AG09309 (cell line): ENCODE measurements at regions not wholly inside any gene's neighbourhood (a gene's known extent, or its start where the extent isn't known, plus 50 kb on each side); places are given as distances from the start of the nearest gene placed in this dataset.

ENCODE experiments used
- DNase-seq: peaks from one replicate; pipeline ENCODE4 v3.0.0-alpha.2; 2010; ENCODE audit warnings: low read depth
- H3K4me3 ChIP-seq: 2 replicates; pipeline ENCODE4 v1.5.1; 2011; ENCODE audit warnings: mild to moderate bottlenecking, low read depth, low read length, moderate library complexity; ENCODE audit not compliant: control insufficient read depth
- TF ChIP-seq, protein P1 (sequence below): IDR thresholded peaks from 2 replicates; pipeline ENCODE4 v1.5.1; 2011; ENCODE audit warnings: mild to moderate bottlenecking, low read depth, low read length, inconsistent platforms; ENCODE audit not compliant: insufficient read depth, control insufficient read depth; ENCODE audit errors: missing control alignments

DNA sequence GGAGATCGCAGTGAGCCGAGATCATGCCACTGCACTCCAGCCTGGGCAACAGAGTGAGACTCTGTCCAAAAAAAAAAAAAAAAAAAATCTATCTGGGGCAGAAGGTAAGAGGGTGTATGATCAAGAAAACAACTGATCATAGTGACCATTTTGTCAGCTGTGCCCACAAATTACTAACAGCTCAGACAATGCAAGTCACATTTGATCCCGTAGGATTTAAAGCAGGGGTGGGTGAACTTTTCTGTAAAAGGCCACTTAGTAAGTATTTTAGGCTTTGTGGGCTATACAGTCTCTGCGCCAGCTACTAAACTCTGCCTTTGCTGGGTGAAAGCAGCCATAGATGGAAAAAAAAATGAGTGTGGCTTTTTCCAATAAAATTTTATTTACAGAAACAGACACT is 57.6 kb upstream of the ABI3BP start:
- DNase-seq, result no peak
- TF ChIP-seq, protein P1, sequence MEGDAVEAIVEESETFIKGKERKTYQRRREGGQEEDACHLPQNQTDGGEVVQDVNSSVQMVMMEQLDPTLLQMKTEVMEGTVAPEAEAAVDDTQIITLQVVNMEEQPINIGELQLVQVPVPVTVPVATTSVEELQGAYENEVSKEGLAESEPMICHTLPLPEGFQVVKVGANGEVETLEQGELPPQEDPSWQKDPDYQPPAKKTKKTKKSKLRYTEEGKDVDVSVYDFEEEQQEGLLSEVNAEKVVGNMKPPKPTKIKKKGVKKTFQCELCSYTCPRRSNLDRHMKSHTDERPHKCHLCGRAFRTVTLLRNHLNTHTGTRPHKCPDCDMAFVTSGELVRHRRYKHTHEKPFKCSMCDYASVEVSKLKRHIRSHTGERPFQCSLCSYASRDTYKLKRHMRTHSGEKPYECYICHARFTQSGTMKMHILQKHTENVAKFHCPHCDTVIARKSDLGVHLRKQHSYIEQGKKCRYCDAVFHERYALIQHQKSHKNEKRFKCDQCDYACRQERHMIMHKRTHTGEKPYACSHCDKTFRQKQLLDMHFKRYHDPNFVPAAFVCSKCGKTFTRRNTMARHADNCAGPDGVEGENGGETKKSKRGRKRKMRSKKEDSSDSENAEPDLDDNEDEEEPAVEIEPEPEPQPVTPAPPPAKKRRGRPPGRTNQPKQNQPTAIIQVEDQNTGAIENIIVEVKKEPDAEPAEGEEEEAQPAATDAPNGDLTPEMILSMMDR, result no peak

DNA sequence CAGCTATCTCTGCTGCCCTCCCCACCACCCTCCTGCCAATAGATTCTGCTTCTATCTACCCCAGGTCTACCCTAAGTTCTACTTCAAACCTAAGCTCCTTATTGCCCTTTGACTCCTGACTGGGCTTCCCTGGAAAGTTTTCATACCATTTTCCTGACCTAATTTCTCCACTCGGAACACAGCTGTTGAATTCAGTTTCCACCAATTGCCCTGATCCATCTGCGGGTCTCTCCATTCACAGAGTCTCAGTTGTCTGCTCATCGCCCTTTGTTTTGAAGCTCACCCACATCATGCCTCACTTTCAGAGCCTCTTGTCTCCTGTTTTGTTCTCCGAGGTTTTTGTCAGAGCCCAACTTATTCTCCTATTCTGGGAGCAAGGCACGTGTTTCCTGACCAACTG is 56.8 kb upstream of the ABI3BP start:
- TF ChIP-seq, protein P1, result no peak
- no peak for DNase-seq
- H3K4me3 ChIP-seq, result no peak overlapping the region

More for the DNA sequence above, 57.6 kb upstream of the ABI3BP start:
- H3K4me3 ChIP-seq, result no peak overlapping the region

DNA sequence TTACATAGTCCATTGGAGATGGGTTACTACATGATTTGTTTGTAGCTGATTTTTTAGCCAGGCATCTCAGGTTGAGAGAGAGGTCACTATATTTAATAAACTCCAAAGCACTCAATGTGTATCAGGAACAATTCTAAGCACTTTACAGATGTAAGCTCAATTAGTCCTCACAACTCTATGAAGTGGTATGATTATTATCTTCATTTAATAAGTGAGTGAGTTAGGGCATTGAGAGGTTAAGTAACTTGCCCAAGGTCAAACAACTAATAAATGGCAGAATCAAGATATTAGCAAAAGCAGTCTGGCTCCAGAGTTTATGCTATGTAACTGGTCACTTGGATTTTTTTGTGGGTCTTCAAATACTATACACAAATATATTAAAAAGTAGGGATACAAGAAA is 56.3 kb upstream of the ABI3BP start:
- H3K4me3 ChIP-seq, result no peak overlapping the region
- no peak for DNase-seq
- TF ChIP-seq, protein P1, result no peak

DNA sequence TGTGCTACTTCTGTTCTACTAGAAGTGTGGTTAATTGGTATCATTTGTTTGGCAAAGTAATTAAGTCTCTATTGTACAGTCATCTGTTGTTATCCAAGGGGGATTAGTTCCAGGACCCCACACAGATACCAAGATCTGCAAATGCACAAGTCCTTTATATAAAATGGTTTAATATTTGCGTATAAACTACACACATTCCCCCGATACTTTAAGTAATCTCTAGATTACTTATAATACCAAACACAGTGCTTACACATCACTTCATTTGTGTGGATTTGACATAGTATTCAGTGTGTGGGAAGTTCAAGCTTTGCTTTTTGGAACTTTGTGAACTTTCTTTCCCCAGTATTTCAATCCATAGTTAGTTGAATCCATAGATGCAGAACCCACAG is 50.5 kb upstream of the ABI3BP start:
- H3K4me3 ChIP-seq, result no peak overlapping the region
- no peak for DNase-seq
- TF ChIP-seq, protein P1, result no peak

DNA sequence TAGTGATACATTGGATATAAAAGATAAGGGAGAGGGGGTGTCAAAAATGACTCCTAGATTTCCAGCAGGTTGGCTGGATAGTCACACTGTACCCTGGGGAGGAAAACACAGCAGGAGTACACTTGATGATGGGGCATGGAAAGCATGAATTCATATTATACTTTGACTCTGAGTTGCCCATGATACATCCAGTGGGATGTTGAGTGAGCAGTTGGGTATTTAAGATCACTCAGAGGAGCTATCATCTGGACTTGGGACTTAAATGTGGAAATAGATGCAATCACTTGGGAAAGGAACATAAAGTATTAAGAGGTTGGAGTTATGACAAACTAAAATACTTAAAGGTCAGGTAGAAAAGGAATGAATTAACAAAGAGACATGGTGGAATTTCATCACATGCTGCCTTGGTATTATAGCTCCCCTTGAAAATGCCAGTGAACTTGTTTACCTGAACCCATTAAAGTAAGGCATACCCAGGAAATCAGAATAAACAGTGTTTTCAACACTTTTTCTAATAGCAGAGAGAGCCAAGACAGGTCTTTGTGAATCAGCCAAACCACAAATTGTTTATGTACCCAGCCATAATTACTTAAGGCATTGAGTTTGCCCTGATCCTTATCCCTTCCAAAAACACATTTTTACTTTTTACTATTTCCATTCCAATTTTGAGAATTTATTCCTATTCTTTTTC is 49.9 kb upstream of the ABI3BP start:
- peak; percentile 55 for DNase-seq
- TF ChIP-seq, protein P1, result no peak

More for the DNA sequence above, 49.9 kb upstream of the ABI3BP start:
- H3K4me3 ChIP-seq, result no peak overlapping the region
